HepG2 (cell line): ENCODE measurements at regions not wholly inside any gene's neighbourhood (a gene's known extent, or its start where the extent isn't known, plus 50 kb on each side); places are given as distances from the start of the nearest gene placed in this dataset.

Source experiments
- ATAC-seq: fragments of 200-7000 bp; cut with Tn5 transposase; 3 replicates; pipeline ENCODE4 v1.9.1; 2020; ENCODE audit warnings: mild to moderate bottlenecking, moderate library complexity
- BruUV-seq: library from RNA; stranded (reverse); fragments of 400-500 nt; replicated peaks from 2 replicates; lab custom pipeline; 2021; lab: Mats Ljungman, UMichigan
- CTCF ChIA-PET: fragments of 300-600 bp; formaldehyde crosslinking; extraction: SDS; loops from one replicate; lab custom pipeline; 2021; ENCODE audit warnings: low total read pairs, inconsistent platforms, low intra/inter-chr PET ratio; lab: Yijun Ruan, JAX
- POLR2A ChIA-PET: fragments of 350-600 bp; sonication (Branson Sonifier 250); formaldehyde crosslinking; loops from one replicate; lab custom pipeline; 2020; ENCODE audit warnings: antibody characterized with exemption, inconsistent platforms; lab: Yijun Ruan, JAX
- DNase-seq: peaks from one replicate; pipeline ENCODE4 v3.0.0-alpha.2; 2015; ENCODE audit warnings: low spot score
- FAIRE-seq: peaks from 3 replicates; lab custom pipeline; 2011; peaks lifted over from hg19 to GRCh38; lab: Jason Lieb, UNC
- H2AFZ ChIP-seq: one replicate; pipeline ENCODE4 v1.6.1; 2011; ENCODE audit warnings: low read length, inconsistent platforms
- H3K27ac ChIP-seq: fragments of 300-600 bp; 3 replicates; pipeline ENCODE4 v1.8.0; 2011; ENCODE audit warnings: mixed run types, mild to moderate bottlenecking, mixed read lengths, low read length, inconsistent platforms; ENCODE audit not compliant: insufficient read depth; ENCODE audit errors: extremely low read length
- H3K27me3 ChIP-seq, 2 experiments: fragments of 200-600 bp in 1 of 2; 2 replicates in 1 of 2; 3 replicates in 1 of 2; pipeline versions ENCODE4 v1.6.0 to v1.8.0; 2011; ENCODE audit warnings: low read length in 2 of 2, mild to moderate bottlenecking in 2 of 2, moderate library complexity in 2 of 2, inconsistent platforms in 1 of 2; ENCODE audit not compliant: insufficient read depth in 2 of 2, control insufficient read depth in 1 of 2
- H3K36me3 ChIP-seq, 2 experiments: fragments of 200-600 bp in 1 of 2; replicated peaks in 1 of 2; 2 replicates in 1 of 2; 3 replicates in 1 of 2; pipeline versions ENCODE4 v1.5.1 to v1.8.0; 2011; ENCODE audit warnings: low read length in 2 of 2, inconsistent platforms in 1 of 2; ENCODE audit not compliant: insufficient read depth in 2 of 2, control insufficient read depth in 1 of 2
- H3K4me1 ChIP-seq: 2 replicates; pipeline ENCODE4 v1.5.1; 2012; ENCODE audit warnings: low read length, inconsistent platforms; ENCODE audit not compliant: insufficient read depth
- H3K4me2 ChIP-seq: 2 replicates; pipeline ENCODE4 v1.6.0; 2011; ENCODE audit warnings: low read depth, low read length, inconsistent platforms
- H3K4me3 ChIP-seq, 3 experiments: fragments of 200-600 bp in 1 of 3; sonication (generic), shearing (Covaris generic) in 1 of 3; replicated peaks in 1 of 3; 2 replicates each; pipeline ENCODE4 v1.5.1; 2011 to 2016; ENCODE audit warnings: low read length in 3 of 3, inconsistent platforms in 2 of 3, low read depth in 2 of 3, mild to moderate bottlenecking in 2 of 3, control low read depth in 1 of 3, mixed read lengths in 1 of 3; ENCODE audit not compliant: insufficient read depth in 1 of 3
- H3K79me2 ChIP-seq: one replicate; pipeline ENCODE4 v1.6.1; 2011; ENCODE audit warnings: low read length, inconsistent platforms; ENCODE audit not compliant: insufficient read depth
- H3K9ac ChIP-seq: 2 replicates; pipeline ENCODE4 v1.6.0; 2011; ENCODE audit warnings: mild to moderate bottlenecking, low read depth, low read length, inconsistent platforms; ENCODE audit not compliant: insufficient read depth
- H3K9me3 ChIP-seq: 2 replicates; pipeline ENCODE4 v1.5.1; 2012; ENCODE audit warnings: mild to moderate bottlenecking, low read length
- H4K20me1 ChIP-seq: 2 replicates; pipeline ENCODE4 v1.6.0; 2011; ENCODE audit warnings: inconsistent platforms, mild to moderate bottlenecking, low read length, moderate library complexity; ENCODE audit not compliant: insufficient read depth
- ONECUT2 ChIP-seq: sonication (generic); formaldehyde crosslinking; IDR thresholded peaks from 2 replicates; pipeline ENCODE4 v1.4.0; 2020; ENCODE audit warnings: missing genetic modification reagents
- PBX3 ChIP-seq: sonication (generic); formaldehyde crosslinking; IDR thresholded peaks from 2 replicates; pipeline ENCODE4 v1.8.1; 2023; ENCODE audit warnings: missing genetic modification reagents, inconsistent platforms, borderline replicate concordance
- SNAI1 ChIP-seq: sonication (generic); formaldehyde crosslinking; IDR thresholded peaks from 2 replicates; pipeline ENCODE4 v1.5.0; 2020; ENCODE audit warnings: mild to moderate bottlenecking, missing genetic modification reagents, borderline replicate concordance
- STAT5B ChIP-seq: sonication (generic); formaldehyde crosslinking; IDR thresholded peaks from 2 replicates; pipeline ENCODE4 v1.4.0; 2020; ENCODE audit warnings: missing genetic modification reagents
- ZBTB46 ChIP-seq: sonication (generic); formaldehyde crosslinking; IDR thresholded peaks from 2 replicates; pipeline ENCODE4 v1.4.0; 2020; ENCODE audit warnings: mild to moderate bottlenecking, missing genetic modification reagents, borderline replicate concordance
- WGBS: methylation state at CpG from one replicate; pipeline ENCODE4 v1.1.6; 2017; ENCODE audit warnings: low lambda C conversion rate; 5-methylcytosine and 5-hydroxymethylcytosine counted together
- in situ Hi-C: cut with HindIII; loops from 2 replicates; pipeline ENCODE4 v1.10.0; 2017; ENCODE audit warnings: low pct_unique_long_range_greater_than_20kb; ENCODE audit not compliant: extremely low pct_ligation_motif_present
- intact Hi-C: fragments of 100-400 bp; cut with micrococcal nuclease; formaldehyde crosslinking; loops from one replicate; pipeline ENCODE4 v1.10.0; 2022; ENCODE audit not compliant: unreplicated experiment
- TF ChIP-seq, protein P1 (sequence below): sonication (generic); formaldehyde crosslinking; IDR thresholded peaks from 2 replicates; pipeline ENCODE4 v1.5.1; 2020; ENCODE audit warnings: missing genetic modification reagents, mild to moderate bottlenecking, borderline replicate concordance

- no peak overlapping the region for H3K4me2 ChIP-seq
Observed at GRCh38 chrX:40912166-40912565, 173.1 kb upstream of the USP9X start.

DNA sequence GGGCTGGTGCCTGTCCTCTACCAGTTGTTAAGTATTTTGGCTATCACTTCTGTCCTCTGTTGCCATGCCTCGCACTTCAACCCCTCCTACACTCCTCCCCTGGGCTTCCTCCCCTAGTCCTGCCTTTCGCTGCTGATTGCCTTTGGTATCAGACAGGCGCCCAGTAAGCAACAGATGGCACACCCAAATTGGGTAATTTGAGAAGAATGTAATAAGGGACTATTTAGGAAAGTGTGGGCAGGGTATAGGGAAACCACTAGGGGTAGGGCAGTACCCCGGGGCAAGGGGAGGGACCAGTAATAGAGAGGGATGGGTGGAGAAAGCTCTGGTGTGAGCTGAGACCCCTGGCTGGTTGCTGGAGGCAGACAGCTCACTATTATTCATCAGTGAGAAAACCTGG is 172.7 kb upstream of the USP9X start:
- H3K9ac ChIP-seq, result no peak overlapping the region
- no peak for DNase-seq
- POLR2A ChIA-PET, result no interaction called here
- H3K9me3 ChIP-seq, result no peaks in the 10 kb centered on the region
- no peak overlapping the region for H3K4me3 ChIP-seq
- H3K27me3 ChIP-seq, result no peaks in the 10 kb centered on the region
- intact Hi-C loops, result no loop called here
- no peak for FAIRE-seq
- no peak overlapping the region for H3K27ac ChIP-seq
- CTCF ChIA-PET, result no interaction called here
- H3K4me2 ChIP-seq, result no peak overlapping the region
- BruUV-seq, result no TSS peak
- no peaks in the 10 kb centered on the region for H3K4me1 ChIP-seq
- H2AFZ ChIP-seq, result no peak overlapping the region
- H3K36me3 ChIP-seq, result no peaks in the 10 kb centered on the region
- no peaks in the 10 kb centered on the region for H4K20me1 ChIP-seq
- WGBS, result 54% methylated on average over 4 of the region's 4 CpGs
- no peak for ATAC-seq
- in situ Hi-C loops, result no loop called here
- no peak for TF ChIP-seq ONECUT2 (CRISPR knock-in tag)
- H3K79me2 ChIP-seq, result no peaks in the 10 kb centered on the region

More at GRCh38 chrX:40912166-40912565, 173.1 kb upstream of the USP9X start:
- CTCF ChIA-PET, result no interaction called here
- H3K9me3 ChIP-seq, result no peaks in the 10 kb centered on the region
- H3K36me3 ChIP-seq, result no peaks in the 10 kb centered on the region
- intact Hi-C loops, result no loop called here
- H3K4me3 ChIP-seq, result no peak overlapping the region
- H2AFZ ChIP-seq, result no peak overlapping the region
- DNase-seq, result no peak
- no peak overlapping the region for H3K27ac ChIP-seq
- BruUV-seq, result no TSS peak
- TF ChIP-seq STAT5B (CRISPR knock-in tag), result no peak
- no peak for ATAC-seq
- in situ Hi-C loops, result no loop called here
- H3K27me3 ChIP-seq, result no peaks in the 10 kb centered on the region
- H3K79me2 ChIP-seq, result no peaks in the 10 kb centered on the region
- WGBS, result 66% methylated on average over 4 of the region's 4 CpGs
- H3K4me1 ChIP-seq, result no peaks in the 10 kb centered on the region
- POLR2A ChIA-PET, result no interaction called here
- no peak for FAIRE-seq
- no peak overlapping the region for H3K9ac ChIP-seq
- no peaks in the 10 kb centered on the region for H4K20me1 ChIP-seq

DNA sequence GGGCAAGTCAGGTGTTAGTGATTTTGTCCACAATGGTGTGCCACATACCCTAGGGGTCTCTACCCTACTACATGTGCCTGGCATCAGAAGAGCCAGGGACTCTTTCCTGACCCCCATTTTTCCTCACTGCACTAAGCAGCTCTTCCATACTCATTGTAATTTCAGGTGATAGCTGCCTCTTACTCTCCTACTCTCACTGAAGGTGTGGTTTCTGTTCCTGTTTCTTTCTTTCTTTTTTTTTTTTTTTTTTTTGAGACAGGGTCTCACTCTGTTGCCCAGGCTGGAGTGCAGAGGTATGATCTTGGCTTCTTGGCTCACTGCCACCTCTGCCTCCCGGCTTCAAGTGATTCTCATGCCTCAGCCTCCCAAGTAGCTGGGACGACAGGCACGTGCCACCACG is 164.9 kb upstream of the USP9X start:
- Histone ChIP-seq H3K4me2 (no peak overlapping the region), H3K27me3 (no peaks in the 10 kb centered on the region), H3K27ac (no peak overlapping the region), H3K4me1 (no peaks in the 10 kb centered on the region), H3K4me3 (no peak overlapping the region), H3K9ac (no peak overlapping the region), H4K20me1 (no peaks in the 10 kb centered on the region), H3K9me3 (peaks cover 10% of the 10 kb centered on the region; the same call in 1 of the 2 replicates), H2AFZ (no peak overlapping the region), H3K79me2 (no peaks in the 10 kb centered on the region), H3K36me3 (no peaks in the 10 kb centered on the region)
- ATAC-seq (no peak), FAIRE-seq (no peak), DNase-seq (no peak)
- ChIA-PET CTCF (no interaction called here), POLR2A (no interaction called here)
- TF ChIP-seq PBX3 (CRISPR knock-in tag) (no peak), SNAI1 (CRISPR knock-in tag) (no peak), ZBTB46 (CRISPR knock-in tag) (no peak)
- TF ChIP-seq, protein P1, sequence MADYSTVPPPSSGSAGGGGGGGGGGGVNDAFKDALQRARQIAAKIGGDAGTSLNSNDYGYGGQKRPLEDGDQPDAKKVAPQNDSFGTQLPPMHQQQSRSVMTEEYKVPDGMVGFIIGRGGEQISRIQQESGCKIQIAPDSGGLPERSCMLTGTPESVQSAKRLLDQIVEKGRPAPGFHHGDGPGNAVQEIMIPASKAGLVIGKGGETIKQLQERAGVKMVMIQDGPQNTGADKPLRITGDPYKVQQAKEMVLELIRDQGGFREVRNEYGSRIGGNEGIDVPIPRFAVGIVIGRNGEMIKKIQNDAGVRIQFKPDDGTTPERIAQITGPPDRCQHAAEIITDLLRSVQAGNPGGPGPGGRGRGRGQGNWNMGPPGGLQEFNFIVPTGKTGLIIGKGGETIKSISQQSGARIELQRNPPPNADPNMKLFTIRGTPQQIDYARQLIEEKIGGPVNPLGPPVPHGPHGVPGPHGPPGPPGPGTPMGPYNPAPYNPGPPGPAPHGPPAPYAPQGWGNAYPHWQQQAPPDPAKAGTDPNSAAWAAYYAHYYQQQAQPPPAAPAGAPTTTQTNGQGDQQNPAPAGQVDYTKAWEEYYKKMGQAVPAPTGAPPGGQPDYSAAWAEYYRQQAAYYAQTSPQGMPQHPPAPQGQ (CRISPR knock-in tag), result no peak
- BruUV-seq, result no TSS peak
- intact Hi-C loops (loop anchor here (10.0 kb wide), 2 partner anchors 46 to 116 kb away; no protein-coding TSS in a partner anchor), in situ Hi-C loops (no loop called here)
- WGBS, result 50% methylated on average over 4 of the region's 4 CpGs
